HCT116 (cell line): ENCODE measurements at regions not wholly inside any gene's neighbourhood (a gene's known extent, or its start where the extent isn't known, plus 50 kb on each side); places are given as distances from the start of the nearest gene placed in this dataset.

Experiments
- ATAC-seq: fragments of 200-7000 bp; cut with Tn5 transposase; 2 replicates; pipeline ENCODE4 v1.9.1; 2020; ENCODE audit warnings: mild to moderate bottlenecking, moderate library complexity
- BruUV-seq: library from RNA; stranded (reverse); fragments of 400-500 nt; replicated peaks from 2 replicates; lab custom pipeline; 2021; lab: Mats Ljungman, UMichigan
- CTCF ChIA-PET: fragments of 300-600 bp; sonication (Branson Sonifier 250); formaldehyde crosslinking; loops from one replicate; lab custom pipeline; 2021; ENCODE audit warnings: antibody characterized with exemption; lab: Charles Lee
- POLR2A ChIA-PET: fragments of 300-600, 350-600 bp; sonication (Branson Sonifier 250); formaldehyde crosslinking; loops from one replicate; lab custom pipeline; 2021; ENCODE audit warnings: antibody characterized with exemption; lab: Charles Lee
- RAD21 ChIA-PET, 2 experiments: fragments of 300-600 bp; sonication (Branson Sonifier 250); formaldehyde crosslinking; loops; one replicate each; lab custom pipeline; 2023; ENCODE audit warnings: low total read pairs in 2 of 2; ENCODE audit not compliant: uncharacterized antibody in 2 of 2, unreplicated experiment in 2 of 2, low non-redundant PET in 1 of 2; lab: Charles Lee
- DNase-seq: peaks from one replicate; pipeline ENCODE4 v3.0.0-alpha.2; 2010; ENCODE audit warnings: low read depth, low spot score
- H2AFZ ChIP-seq: fragments of 200-600 bp; shearing (Covaris generic), sonication (generic); 2 replicates; pipeline ENCODE4 v1.6.1; 2017; ENCODE audit warnings: low read depth, mixed run types, mixed read lengths, antibody characterized with exemption, low read length; ENCODE audit not compliant: poor library complexity, severe bottlenecking
- H3K27ac ChIP-seq: 2 replicates; pipeline ENCODE4 v1.5.1; 2012; ENCODE audit warnings: low read depth, low read length
- H3K27me3 ChIP-seq: fragments of 200-600 bp; sonication (generic); 2 replicates; pipeline ENCODE4 v1.6.1; 2016; ENCODE audit warnings: mixed run types, low read length, mixed read lengths; ENCODE audit not compliant: insufficient read depth
- H3K36me3 ChIP-seq, 2 experiments: fragments of 200-500 bp in 1 of 2; fragments of 200-600 bp in 1 of 2; sonication (Bioruptor generic) in 1 of 2; sonication (generic) in 1 of 2; 2 replicates each; pipeline versions ENCODE4 v1.5.1 to v1.6.1; 2014 to 2016; ENCODE audit warnings: low read length in 2 of 2, inconsistent platforms in 1 of 2, mixed read lengths in 1 of 2, mixed run types in 1 of 2; ENCODE audit not compliant: insufficient read depth in 2 of 2, control insufficient read depth in 1 of 2
- H3K4me1 ChIP-seq, 2 experiments: fragments of 200-600 bp in 1 of 2; sonication (generic) in 1 of 2; 2 replicates each; pipeline versions ENCODE4 v1.5.1 to v1.6.1; 2012 to 2017; ENCODE audit warnings: low read length in 2 of 2, inconsistent platforms in 1 of 2, mild to moderate bottlenecking in 1 of 2, mixed read lengths in 1 of 2, mixed run types in 1 of 2, moderate library complexity in 1 of 2; ENCODE audit not compliant: insufficient read depth in 2 of 2, control insufficient read depth in 1 of 2
- H3K4me2 ChIP-seq: fragments of 200-600 bp; sonication (generic); 2 replicates; pipeline ENCODE4 v1.6.1; 2017; ENCODE audit warnings: mixed run types, low read length, mixed read lengths
- H3K4me3 ChIP-seq, 2 experiments: fragments of 200-600 bp in 1 of 2; sonication (generic) in 1 of 2; replicated peaks in 1 of 2; 2 replicates each; pipeline ENCODE4 v1.5.1; 2011 to 2016; ENCODE audit warnings: low read length in 2 of 2, control low read depth in 1 of 2, low read depth in 1 of 2, mild to moderate bottlenecking in 1 of 2, mixed read lengths in 1 of 2, mixed run types in 1 of 2
- H3K79me2 ChIP-seq: fragments of 200-600 bp; sonication (generic); 2 replicates; pipeline ENCODE4 v1.6.1; 2017; ENCODE audit warnings: mild to moderate bottlenecking, mixed run types, low read length, moderate library complexity, mixed read lengths; ENCODE audit not compliant: insufficient read depth
- H3K9ac ChIP-seq: fragments of 200-600 bp; sonication (generic); 2 replicates; pipeline ENCODE4 v1.6.1; 2016; ENCODE audit warnings: low read length, mixed read lengths
- H3K9me2 ChIP-seq: fragments of 200-600 bp; sonication (generic), shearing (Covaris generic); 2 replicates; pipeline ENCODE4 v1.6.1; 2017; ENCODE audit warnings: mixed run types, mild to moderate bottlenecking, moderate library complexity; ENCODE audit not compliant: insufficient read depth
- H3K9me3 ChIP-seq, 2 experiments: fragments of 200-500 bp in 1 of 2; fragments of 200-600 bp in 1 of 2; sonication (Bioruptor generic) in 1 of 2; sonication (generic) in 1 of 2; 2 replicates each; pipeline ENCODE4 v1.6.1; 2014 to 2017; ENCODE audit warnings: low read length in 2 of 2, mixed read lengths in 2 of 2, inconsistent platforms in 1 of 2, low read depth in 1 of 2, mild to moderate bottlenecking in 1 of 2, mixed run types in 1 of 2, moderate library complexity in 1 of 2; ENCODE audit not compliant: control insufficient read depth in 1 of 2, insufficient read depth in 1 of 2
- H4K20me1 ChIP-seq: fragments of 200-600 bp; sonication (generic), shearing (Covaris generic); 2 replicates; pipeline ENCODE4 v1.6.1; 2017; ENCODE audit warnings: mixed run types, mild to moderate bottlenecking, moderate library complexity; ENCODE audit not compliant: insufficient read depth
- ATF3 ChIP-seq: IDR thresholded peaks from 2 replicates; pipeline ENCODE4 v1.6.1; 2012
- CTCF ChIP-seq, 3 experiments: fragments of 200-600 bp in 1 of 3; sonication (generic) in 1 of 3; IDR thresholded peaks in 2 of 3; conservative IDR thresholded peaks in 1 of 3; 2 replicates each; pipeline ENCODE4 v1.5.1; 2012 to 2017; ENCODE audit warnings: low read depth in 2 of 3, low read length in 2 of 3, antibody characterized with exemption in 1 of 3, borderline replicate concordance in 1 of 3, control low read depth in 1 of 3, mild to moderate bottlenecking in 1 of 3, mixed read lengths in 1 of 3, mixed run types in 1 of 3, moderate library complexity in 1 of 3; ENCODE audit not compliant: insufficient read depth in 1 of 3
- EZH2 ChIP-seq: fragments of 200-600 bp; sonication (generic); IDR thresholded peaks from 2 replicates; pipeline ENCODE4 v1.6.1; 2017; ENCODE audit warnings: antibody characterized with exemption, mixed run types
- EZH2phosphoT487 ChIP-seq: fragments of 200-600 bp; IDR thresholded peaks from 2 replicates; pipeline ENCODE4 v1.6.1; 2018; ENCODE audit warnings: antibody characterized with exemption, borderline replicate concordance
- JUND ChIP-seq: IDR thresholded peaks from 2 replicates; pipeline ENCODE4 v1.6.1; 2012
- POLR2A ChIP-seq: IDR thresholded peaks from 2 replicates; pipeline ENCODE4 v1.7.0; 2011; ENCODE audit warnings: borderline replicate concordance; ENCODE audit not compliant: insufficient read depth, insufficient read length; ENCODE audit errors: extremely low read depth
- REST ChIP-seq: IDR thresholded peaks from 2 replicates; pipeline ENCODE4 v1.6.1; 2012; ENCODE audit warnings: low read depth
- SIN3A ChIP-seq: IDR thresholded peaks from 2 replicates; pipeline ENCODE4 v1.6.1; 2012; ENCODE audit warnings: low read depth
- SP1 ChIP-seq: IDR thresholded peaks from 2 replicates; pipeline ENCODE4 v1.6.1; 2012; ENCODE audit warnings: low read depth
- YY1 ChIP-seq: IDR thresholded peaks from 2 replicates; pipeline ENCODE4 v1.6.1; 2011; ENCODE audit warnings: low read length, low read depth, moderate library complexity, mild to moderate bottlenecking; ENCODE audit not compliant: insufficient replicate concordance; ENCODE audit errors: extremely low read depth
- ZBTB33 ChIP-seq: IDR thresholded peaks from 2 replicates; pipeline ENCODE4 v1.6.1; 2011; ENCODE audit warnings: mild to moderate bottlenecking, low read length, moderate library complexity; ENCODE audit not compliant: insufficient replicate concordance; ENCODE audit errors: extremely low read depth
- intact Hi-C: fragments of 100-400 bp; cut with micrococcal nuclease; formaldehyde crosslinking; loops from 2 replicates; pipeline ENCODE4 v1.10.0; 2022

- H3K79me2 ChIP-seq, result no peaks in the 10 kb centered on the region
- H4K20me1 ChIP-seq, result no peaks in the 10 kb centered on the region
- no peak overlapping the region for H3K4me3 ChIP-seq
- H3K4me1 ChIP-seq, result no peaks in the 10 kb centered on the region
- BruUV-seq, result no TSS peak
- H3K27me3 ChIP-seq, result no peaks in the 10 kb centered on the region
- H3K4me2 ChIP-seq, result no peak overlapping the region
- DNase-seq (no peak), ATAC-seq (peak; percentile 73)
- H3K9me3 ChIP-seq, result no peaks in the 10 kb centered on the region
- H3K36me3 ChIP-seq, result no peaks in the 10 kb centered on the region
- H3K9ac ChIP-seq, result no peak overlapping the region
- no peak overlapping the region for H3K27ac ChIP-seq
- H2AFZ ChIP-seq, result no peak overlapping the region
- POLR2A ChIA-PET, result no interaction called here
- CTCF ChIA-PET, result no interaction called here
- TF ChIP-seq POLR2A (no peak), ATF3 (peak; percentile 44; the same call in 1 of the 2 replicates)
- no peaks in the 10 kb centered on the region for H3K9me2 ChIP-seq
- intact Hi-C loops, result no loop called here
- RAD21 ChIA-PET, result no interaction called here
Measured at GRCh38 chr6:28695715-28696114, 170.0 kb downstream of the GPX5 start.

- Histone ChIP-seq H3K79me2 (no peaks in the 10 kb centered on the region), H3K9me3 (no peaks in the 10 kb centered on the region), H3K4me1 (no peaks in the 10 kb centered on the region), H3K27ac (no peak overlapping the region), H3K9ac (no peak overlapping the region), H4K20me1 (no peaks in the 10 kb centered on the region), H2AFZ (no peak overlapping the region), H3K4me2 (no peak overlapping the region), H3K9me2 (no peaks in the 10 kb centered on the region), H3K27me3 (no peaks in the 10 kb centered on the region), H3K36me3 (no peaks in the 10 kb centered on the region), H3K4me3 (no peak overlapping the region)
- ChIA-PET POLR2A (no interaction called here), CTCF (no interaction called here), RAD21 (no interaction called here)
- ATAC-seq (no peak), DNase-seq (no peak)
- intact Hi-C loops, result no loop called here
- TF ChIP-seq SP1, result no peak
- TF ChIP-seq YY1, result no peak
- TF ChIP-seq SIN3A, result no peak
- TF ChIP-seq REST, result no peak
- TF ChIP-seq JUND, result no peak
- TF ChIP-seq CTCF (IDR thresholded peaks at IDR 0.05 in 2 of 3, conservative IDR thresholded peaks at IDR 0.05 in 1 of 3; ENCODE audit: borderline replicate concordance in 1 of 3, insufficient read depth in 1 of 3, low read depth in 2 of 3, low read length in 2 of 3), result no peak
- no peak for TF ChIP-seq ZBTB33
- no peak for TF ChIP-seq EZH2phosphoT487
- no peak for TF ChIP-seq EZH2
- BruUV-seq, result no TSS peak
Measured at GRCh38 chr6:28696167-28696566, 170.5 kb downstream of the GPX5 start.
